Stomach (tissue), 4 donors: ENCODE measurements at regions not wholly inside any gene's neighbourhood (a gene's known extent, or its start where the extent isn't known, plus 50 kb on each side); places are given as distances from the start of the nearest gene placed in this dataset.

ENCODE experiments used
- CTCF ChIP-seq, 7 experiments: fragments of 450-650 bp in 4 of 7; fragments of 200-600 bp in 3 of 7; sonication (generic) in 3 of 7; IDR thresholded peaks; one replicate each; pipeline ENCODE4 v1.5.1; 2016 to 2019; ENCODE audit warnings: antibody characterized with exemption in 7 of 7, control low read depth in 2 of 7, mild to moderate bottlenecking in 1 of 7
- POLR2A ChIP-seq, 4 donors: fragments of 450-650 bp; IDR thresholded peaks; one replicate each; pipeline ENCODE4 v1.6.1; 2016; ENCODE audit warnings: antibody characterized with exemption in 4 of 4, control low read depth in 2 of 4, mild to moderate bottlenecking in 1 of 4, moderate library complexity in 1 of 4

GRCh38 chr2:45162711-45163110, 153.5 kb upstream of the SIX2 start:
- TF ChIP-seq CTCF (IDR thresholded peaks at IDR 0.05), result no peak
- no peak for TF ChIP-seq POLR2A (IDR thresholded peaks at IDR 0.05)
